ENCODE measurements at regions not wholly inside any gene's neighbourhood (a gene's known extent, or its start where the extent isn't known, plus 50 kb on each side); places are given as distances from the start of the nearest gene placed in this dataset.

DNA sequence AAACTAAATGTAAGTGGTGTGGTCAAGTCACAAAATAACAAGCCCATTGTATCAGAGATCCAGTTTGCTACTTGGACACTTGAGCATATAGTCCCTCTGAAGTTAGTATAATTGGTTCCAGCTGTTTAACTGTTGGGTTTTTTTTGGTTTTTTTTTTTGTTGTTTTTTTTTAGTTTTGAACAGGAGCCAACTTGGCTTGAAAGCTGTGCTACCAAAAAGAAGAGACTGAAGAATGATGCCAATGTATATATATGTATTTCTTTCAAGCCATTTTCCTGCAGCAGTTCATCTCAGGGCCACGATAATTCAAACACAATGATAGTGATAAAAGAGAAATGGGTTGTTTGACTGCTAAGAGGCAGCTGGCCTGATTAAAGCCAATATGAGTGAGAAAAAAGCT, 138.3 kb downstream of the PCDH18 start:
- POLR2A ChIA-PET: no interaction called here
- no peak overlapping the region for H3K4me3 Mint-ChIP-seq
- ATAC-seq (ENCODE audit: low read depth): no peak
- CTCF ChIA-PET: no interaction called here
- no peaks in the 10 kb centered on the region for H3K9me3 Mint-ChIP-seq (ENCODE audit: insufficient read depth)
- Histone ChIP-seq H3K27ac (ENCODE audit: low read length in 2 of 2) (no peak overlapping the region), H3K4me1 (ENCODE audit: control insufficient read depth in 2 of 2, insufficient read depth in 2 of 2, low read length in 2 of 2) (no peaks in the 10 kb centered on the region), H3K36me3 (replicated peaks in 1 of 2; ENCODE audit: control extremely low read depth in 1 of 2, control insufficient read depth in 1 of 2, extremely low read depth in 1 of 2, insufficient read depth in 2 of 2, low read length in 1 of 2) (no peaks in the 10 kb centered on the region), H3K27me3 (replicated peaks in 1 of 4; ENCODE audit: control extremely low read depth in 1 of 4, control insufficient read depth in 3 of 4, insufficient read depth in 4 of 4, low read length in 3 of 4) (no peaks in the 10 kb centered on the region), H3K4me2 (replicated peaks; ENCODE audit: low read depth, low read length, poor library complexity, severe bottlenecking) (no peak overlapping the region), H3K79me2 (ENCODE audit: control insufficient read depth, insufficient read depth, low read length) (no peaks in the 10 kb centered on the region), H3K9me3 (ENCODE audit: control extremely low read depth in 1 of 3, control insufficient read depth in 2 of 3, insufficient read depth in 1 of 3, low read length in 2 of 3) (no peaks in the 10 kb centered on the region), H3K9ac (ENCODE audit: low read length) (no peak overlapping the region), H4K20me1 (ENCODE audit: control insufficient read depth, insufficient read depth, low read length, poor library complexity, severe bottlenecking) (no peaks in the 10 kb centered on the region), H3K4me3 (ENCODE audit: control extremely low read depth in 1 of 5, extremely low read depth in 1 of 5, insufficient read depth in 1 of 5, low read depth in 2 of 5, low read length in 4 of 5) (no peak overlapping the region), H2AFZ (ENCODE audit: insufficient read depth, low read depth, low read length, poor library complexity, severe bottlenecking) (no peak overlapping the region)
- no CpG with 5 or more reads among the region's 1 CpG for WGBS (ENCODE audit: insufficient coverage)
- no peak for DNase-seq
- intact Hi-C loops (cut with micrococcal nuclease): no loop called here
- no peak for TF ChIP-seq CTCF (IDR thresholded peaks at IDR 0.05)
- no peak for TF ChIP-seq EZH2 (IDR thresholded peaks at IDR 0.05; ENCODE audit: borderline replicate concordance, insufficient read depth, low read depth, low read length, poor library complexity, severe bottlenecking)
- no peak overlapping the region for H3K27ac Mint-ChIP-seq
- H3K4me1 Mint-ChIP-seq: no peaks in the 10 kb centered on the region
- H3K27me3 Mint-ChIP-seq: no peaks in the 10 kb centered on the region

DNA sequence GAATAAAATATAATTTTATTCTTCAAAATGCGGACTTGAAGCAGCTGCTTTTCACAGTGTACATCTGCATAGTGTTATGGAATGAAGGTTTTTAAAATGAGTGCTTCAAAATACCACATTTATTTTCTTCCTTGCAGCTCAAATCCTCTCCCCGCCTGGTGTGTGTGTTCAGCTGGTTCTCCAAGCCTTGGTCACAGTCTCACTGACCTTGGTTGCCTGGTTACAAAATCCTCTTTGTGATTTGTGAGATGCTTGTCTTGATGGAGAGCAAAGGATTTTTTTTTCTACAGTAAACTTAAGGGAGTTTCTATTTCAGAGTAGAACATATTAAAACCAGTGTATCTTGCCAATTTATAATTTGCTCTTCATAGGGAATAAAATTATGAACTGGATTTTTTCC, 139.2 kb downstream of the PCDH18 start:
- ChIA-PET POLR2A (no interaction called here), CTCF (no interaction called here)
- DNase-seq (no peak), ATAC-seq (ENCODE audit: low read depth) (no peak)
- intact Hi-C loops (cut with micrococcal nuclease): no loop called here
- Mint-ChIP-seq H3K27me3 (no peaks in the 10 kb centered on the region), H3K4me1 (no peaks in the 10 kb centered on the region), H3K9me3 (ENCODE audit: insufficient read depth) (no peaks in the 10 kb centered on the region), H3K27ac (no peak overlapping the region), H3K4me3 (no peak overlapping the region)
- no peak overlapping the region for H3K4me2 ChIP-seq (replicated peaks; ENCODE audit: low read depth, low read length, poor library complexity, severe bottlenecking)
- H3K9me3 ChIP-seq (ENCODE audit: control extremely low read depth in 1 of 3, control insufficient read depth in 2 of 3, insufficient read depth in 1 of 3, low read length in 2 of 3): no peaks in the 10 kb centered on the region
- no peaks in the 10 kb centered on the region for H3K27me3 ChIP-seq (replicated peaks in 1 of 4; ENCODE audit: control extremely low read depth in 1 of 4, control insufficient read depth in 3 of 4, insufficient read depth in 4 of 4, low read length in 3 of 4)
- no peaks in the 10 kb centered on the region for H3K79me2 ChIP-seq (ENCODE audit: control insufficient read depth, insufficient read depth, low read length)
- no peak overlapping the region for H3K27ac ChIP-seq (ENCODE audit: low read length in 2 of 2)
- H2AFZ ChIP-seq (ENCODE audit: insufficient read depth, low read depth, low read length, poor library complexity, severe bottlenecking): no peak overlapping the region
- no peaks in the 10 kb centered on the region for H3K4me1 ChIP-seq (ENCODE audit: control insufficient read depth in 2 of 2, insufficient read depth in 2 of 2, low read length in 2 of 2)
- no peaks in the 10 kb centered on the region for H4K20me1 ChIP-seq (ENCODE audit: control insufficient read depth, insufficient read depth, low read length, poor library complexity, severe bottlenecking)
- no peak overlapping the region for H3K4me3 ChIP-seq (ENCODE audit: control extremely low read depth in 1 of 5, extremely low read depth in 1 of 5, insufficient read depth in 1 of 5, low read depth in 2 of 5, low read length in 4 of 5)
- WGBS (ENCODE audit: insufficient coverage): no CpG with 5 or more reads among the region's 2 CpGs
- no peak overlapping the region for H3K9ac ChIP-seq (ENCODE audit: low read length)
- TF ChIP-seq EZH2 (IDR thresholded peaks at IDR 0.05; ENCODE audit: borderline replicate concordance, insufficient read depth, low read depth, low read length, poor library complexity, severe bottlenecking): no peak
- TF ChIP-seq CTCF (IDR thresholded peaks at IDR 0.05): no peak
- H3K36me3 ChIP-seq (replicated peaks in 1 of 2; ENCODE audit: control extremely low read depth in 1 of 2, control insufficient read depth in 1 of 2, extremely low read depth in 1 of 2, insufficient read depth in 2 of 2, low read length in 1 of 2): no peaks in the 10 kb centered on the region
